COLO668 (cell line): ENCODE measurements at regions not wholly inside any gene's neighbourhood (a gene's known extent, or its start where the extent isn't known, plus 50 kb on each side); places are given as distances from the start of the nearest gene placed in this dataset.
"Not testable (repeated sequence)": the region's sequence is repeated elsewhere in the genome, so short reads cannot be mapped to it uniquely, and the experiment has no call there.

Experiments used
- DNase-seq: peaks from one replicate; lab custom pipeline; 2025; ENCODE audit not compliant: unreplicated experiment; lab: John Stamatoyannopoulos, UW

DNA sequence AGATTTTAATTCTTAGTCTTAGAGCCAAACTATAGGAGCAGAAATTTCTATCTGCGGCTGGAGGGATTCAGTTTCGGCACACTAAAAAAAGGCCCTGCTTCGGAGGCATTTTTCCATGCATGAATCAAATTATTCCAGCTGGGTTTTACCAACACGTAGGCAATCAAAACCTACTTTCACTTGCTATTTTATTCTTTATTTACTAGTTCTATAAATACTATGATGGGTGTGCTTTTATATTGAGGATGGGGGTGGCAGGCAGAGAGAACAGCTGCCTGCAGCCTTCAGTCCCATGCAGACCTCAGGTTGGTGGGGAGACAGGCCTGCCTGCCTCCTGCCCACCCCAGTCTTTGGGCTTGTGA lies 609.8 kb downstream of the BCOR start:
- DNase-seq: no peak

DNA sequence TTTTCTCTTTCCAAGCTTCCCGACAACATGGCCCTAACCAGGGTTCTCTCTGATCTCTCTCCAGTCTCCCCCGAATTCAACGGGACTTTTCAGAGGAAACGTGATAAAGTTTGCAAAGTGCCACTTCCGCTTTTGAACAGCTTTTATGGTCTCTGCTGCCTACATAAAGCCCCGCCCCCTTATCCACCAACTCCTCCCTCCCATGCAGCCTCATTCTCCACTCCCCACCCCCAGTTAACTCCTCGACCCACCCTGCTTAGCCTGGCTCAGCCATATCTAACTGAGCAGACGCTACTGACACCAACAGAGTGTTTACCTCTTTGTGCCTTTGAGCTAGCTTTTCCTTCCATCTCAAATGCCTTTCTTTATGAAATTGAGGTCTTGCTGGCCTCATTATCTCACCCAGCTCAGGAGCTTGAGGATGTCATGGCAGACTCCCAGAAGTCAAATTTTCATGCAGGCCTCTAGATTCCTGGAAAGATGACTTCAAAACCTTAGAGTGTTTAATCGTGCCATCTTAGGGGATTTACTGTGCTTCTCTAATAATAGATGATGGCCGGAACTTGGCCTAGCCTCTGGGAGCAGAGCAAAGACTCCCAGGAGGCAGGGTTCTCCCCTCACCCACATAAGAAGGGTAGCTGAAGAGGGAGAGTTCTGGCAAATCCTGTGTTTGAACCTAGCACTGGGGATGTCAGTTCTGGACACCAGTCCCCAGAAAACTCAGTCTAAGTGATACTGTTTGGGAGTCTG lies 606.0 kb downstream of the BCOR start:
- DNase-seq: no peak

DNA sequence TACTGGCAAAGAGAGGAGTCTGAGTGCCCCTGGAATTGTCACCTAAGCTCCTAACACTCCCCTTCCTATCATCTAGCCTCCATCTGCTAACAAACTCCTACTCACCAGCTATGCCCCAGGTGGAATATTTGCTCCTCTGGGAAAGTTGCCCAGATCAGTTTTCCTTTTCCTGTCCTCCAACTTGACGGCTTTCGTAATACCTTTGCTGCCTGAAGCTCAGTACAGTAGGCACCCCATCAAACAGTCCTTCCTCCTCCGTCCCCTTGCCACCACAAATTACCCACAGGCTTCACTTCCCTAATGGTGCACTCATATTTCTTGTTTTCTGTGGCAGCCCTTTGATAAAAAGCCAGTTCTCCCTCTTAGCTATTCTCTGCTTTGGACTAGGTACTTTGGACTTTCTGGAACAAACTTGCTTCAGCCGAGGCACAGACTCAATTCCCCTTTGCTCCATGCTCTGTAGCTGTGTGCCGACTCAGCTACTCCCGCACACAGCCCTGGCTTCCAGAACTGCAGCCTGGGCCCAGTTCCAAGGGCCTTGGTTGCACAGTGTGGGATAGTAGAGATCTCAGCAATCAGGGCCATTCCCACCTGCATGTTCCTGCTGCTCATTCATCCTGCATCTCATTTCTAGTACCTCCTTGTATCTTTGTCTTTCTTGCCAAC lies 605.1 kb downstream of the BCOR start:
- no peak for DNase-seq

DNA sequence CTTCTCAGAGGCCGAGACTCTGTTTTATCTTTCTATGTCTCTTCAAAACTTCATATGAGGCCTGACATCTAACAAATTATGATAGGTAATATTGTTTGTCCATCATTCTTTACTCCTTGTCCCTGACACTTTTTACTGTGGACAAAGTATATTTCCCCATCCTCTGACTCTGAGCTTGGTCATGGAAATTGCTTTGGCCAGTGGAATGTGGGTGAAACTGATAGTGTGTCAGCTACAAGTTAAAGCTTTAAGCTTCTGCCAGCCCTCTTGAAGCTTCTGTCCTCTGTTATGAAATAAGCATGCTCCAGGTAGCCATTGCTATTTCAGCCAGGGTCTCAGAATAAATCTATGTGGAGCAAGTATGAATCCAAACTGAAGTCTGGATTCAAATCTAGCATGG lies 604.6 kb downstream of the BCOR start:
- no peak for DNase-seq

DNA sequence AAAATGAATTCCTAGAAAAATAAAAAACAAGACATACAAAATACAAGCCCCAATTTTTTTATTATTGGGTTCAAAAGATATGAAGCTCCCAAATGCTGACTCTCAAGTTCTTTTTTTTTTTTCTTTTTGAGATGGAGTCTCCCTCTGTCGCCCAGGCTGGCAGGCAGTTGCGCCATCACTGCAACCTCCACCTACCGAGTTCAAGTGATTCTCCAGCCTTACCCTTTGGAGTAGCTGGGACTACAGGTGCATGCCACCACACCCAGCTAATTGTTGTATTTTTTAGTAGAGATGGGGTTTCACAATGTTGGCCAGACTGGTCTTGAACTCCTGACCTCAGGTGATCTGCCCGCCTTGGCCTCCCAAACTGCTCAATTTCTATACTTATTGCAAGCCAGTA lies 600.6 kb downstream of the BCOR start:
- not testable (repeated sequence) for DNase-seq

DNA sequence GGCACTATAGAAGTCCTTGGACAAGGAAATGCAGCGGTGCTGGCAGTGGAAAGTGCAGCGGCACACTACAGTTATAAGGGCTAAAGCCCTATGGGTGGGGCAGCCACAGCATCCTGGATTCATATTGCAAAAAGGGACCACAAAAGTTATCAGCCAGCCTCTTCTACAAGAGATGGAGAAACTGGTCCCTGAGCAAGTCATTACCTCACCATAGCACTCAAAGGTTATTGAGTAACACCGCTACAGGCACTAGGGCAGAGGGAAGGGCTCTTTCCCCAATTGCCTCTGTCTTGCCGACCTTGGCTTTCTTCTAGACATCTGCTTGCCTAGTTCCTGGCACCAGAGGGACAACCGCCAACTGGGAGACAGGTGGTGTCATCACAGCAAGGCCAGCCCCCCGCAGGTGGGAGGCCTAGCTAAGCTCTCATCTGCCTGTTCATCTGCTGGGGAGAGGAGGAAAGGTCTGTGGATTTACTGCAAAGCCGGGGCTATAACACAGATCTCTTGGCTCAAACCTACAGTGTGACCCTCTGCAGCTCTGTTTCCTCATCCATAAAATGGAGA lies 600.0 kb downstream of the BCOR start:
- DNase-seq: no peak

DNA sequence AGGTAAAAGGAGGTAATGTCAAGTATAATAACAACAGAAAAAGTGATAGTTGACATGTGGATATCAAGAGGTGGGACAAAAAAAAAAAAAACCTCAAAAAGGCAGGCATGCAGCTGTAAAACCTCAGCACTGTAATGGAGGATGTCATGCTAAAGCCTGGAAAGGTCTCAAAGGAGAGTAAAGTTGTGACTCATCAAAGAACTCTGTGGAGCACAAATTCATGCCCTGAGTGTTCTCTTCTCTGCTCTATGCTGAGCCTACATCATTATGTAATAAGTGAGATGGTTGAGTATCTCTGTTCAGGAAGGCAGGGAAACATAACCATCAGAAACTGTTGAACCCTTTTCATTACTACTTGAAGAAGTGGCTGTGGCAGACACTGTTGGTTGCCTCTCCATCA lies 597.8 kb downstream of the BCOR start:
- no peak for DNase-seq

DNA sequence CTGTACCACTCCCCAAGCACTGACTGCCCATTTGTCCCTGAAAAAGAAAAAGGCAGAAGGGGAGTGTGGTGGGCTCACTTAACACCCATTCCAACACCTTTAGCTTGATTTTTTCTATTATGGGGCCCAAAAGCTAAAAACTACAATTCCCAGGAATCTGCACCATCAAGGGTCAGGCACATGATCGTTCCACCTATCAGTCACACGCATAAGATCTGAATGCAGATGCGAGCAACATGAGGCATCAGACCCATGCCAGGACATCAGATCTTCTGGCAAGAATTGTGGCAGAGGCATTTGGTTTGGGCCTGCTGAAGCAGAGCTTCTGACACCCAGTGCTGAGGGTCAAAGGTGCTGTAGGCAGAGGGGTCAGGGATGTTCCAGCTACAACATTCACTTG lies 595.9 kb downstream of the BCOR start:
- DNase-seq: no peak

DNA sequence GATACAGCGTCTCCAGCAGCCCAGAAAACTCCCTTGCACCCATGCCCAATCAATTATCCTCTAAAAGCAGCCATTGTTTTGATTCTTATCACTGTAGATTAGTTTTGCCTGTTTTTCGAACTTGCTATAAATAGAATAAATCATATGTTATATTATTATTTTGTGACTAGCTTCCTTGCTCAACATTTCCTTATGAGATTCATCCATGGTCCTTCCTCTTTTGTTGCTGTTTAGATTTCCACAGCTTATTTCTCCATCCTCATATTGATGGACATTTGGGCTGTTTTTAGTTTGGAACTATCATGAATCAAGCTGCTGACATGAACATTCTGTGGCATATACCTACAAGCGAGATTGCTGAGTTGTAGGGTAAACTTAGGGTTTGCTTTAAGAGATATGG lies 595.3 kb downstream of the BCOR start:
- DNase-seq: no peak

DNA sequence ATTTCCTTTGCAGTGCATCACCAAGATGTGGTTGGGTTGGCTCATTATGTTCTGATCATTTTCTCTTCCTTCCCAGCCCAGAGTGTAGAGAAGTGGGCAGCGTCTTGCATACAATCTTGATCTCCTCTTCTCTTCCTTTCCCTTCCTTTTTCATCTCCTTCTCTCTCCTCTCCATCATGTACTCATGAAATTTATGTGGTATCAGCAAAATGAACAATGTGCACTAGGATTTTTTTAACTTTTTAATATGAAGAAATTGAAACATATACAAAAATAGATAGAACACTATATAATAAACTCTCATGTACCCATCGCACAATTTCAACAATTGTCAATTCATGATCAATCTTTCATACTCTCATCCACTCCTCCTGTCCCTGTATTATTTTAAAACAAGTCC lies 593.5 kb downstream of the BCOR start:
- no peak for DNase-seq

DNA sequence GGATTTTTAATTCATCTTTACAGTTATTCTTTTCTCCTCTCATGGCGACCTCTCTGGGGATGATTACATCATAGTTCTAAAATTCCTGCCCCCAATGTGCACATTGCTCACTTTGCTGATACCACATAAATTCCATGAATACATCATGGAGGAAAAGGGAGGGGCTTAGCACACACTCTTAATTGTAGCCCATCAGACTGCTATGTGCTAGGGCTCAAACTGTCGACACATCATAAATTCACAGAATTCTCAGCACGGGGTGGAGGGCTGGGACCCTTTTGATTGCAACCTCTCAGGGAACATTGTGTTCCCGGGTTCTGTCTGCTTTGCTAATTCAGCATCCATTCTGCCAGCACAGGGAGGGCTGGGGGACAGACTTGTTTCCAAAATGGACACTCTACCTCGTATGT lies 592.9 kb downstream of the BCOR start:
- DNase-seq: no peak

DNA sequence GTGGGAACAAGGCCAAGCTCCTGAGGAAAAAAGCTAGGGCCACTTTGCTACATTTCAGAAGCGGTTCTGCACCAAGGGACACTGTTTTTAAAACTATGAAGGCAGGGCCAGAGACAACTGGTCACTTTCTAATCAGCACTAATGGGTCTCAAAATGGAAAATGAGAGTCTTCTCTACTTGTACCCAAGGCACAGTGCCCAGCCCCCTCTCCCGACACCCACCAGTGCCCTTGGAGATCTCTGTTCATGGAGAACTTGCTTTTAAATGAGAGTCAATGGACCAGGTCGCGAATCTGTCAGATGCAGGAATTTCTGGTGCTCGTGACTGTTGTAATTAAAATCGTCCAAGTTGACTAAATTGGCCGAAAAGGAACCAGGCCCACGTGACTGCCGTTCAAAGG lies 591.6 kb downstream of the BCOR start:
- DNase-seq: no peak

DNA sequence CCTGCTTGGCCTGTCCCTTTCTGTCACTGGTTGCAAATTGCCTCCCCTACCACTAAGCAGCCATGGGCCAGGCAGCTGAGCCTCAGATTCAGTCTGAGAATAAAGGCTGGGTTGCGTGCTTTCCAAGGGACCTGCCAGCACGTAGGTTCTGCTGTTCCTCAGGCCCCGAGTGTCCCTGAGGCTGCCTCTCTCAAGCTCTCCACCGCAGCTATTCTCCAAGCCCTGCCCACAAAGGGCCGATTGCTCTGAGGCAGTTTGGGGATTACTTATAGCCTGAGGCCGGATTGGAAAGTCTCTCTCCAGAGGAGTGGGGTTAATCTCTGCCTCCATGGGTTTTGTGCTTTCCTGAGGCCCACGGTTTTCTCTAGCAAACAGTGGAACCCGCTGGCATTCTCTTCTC lies 590.7 kb downstream of the BCOR start:
- no peak for DNase-seq

DNA sequence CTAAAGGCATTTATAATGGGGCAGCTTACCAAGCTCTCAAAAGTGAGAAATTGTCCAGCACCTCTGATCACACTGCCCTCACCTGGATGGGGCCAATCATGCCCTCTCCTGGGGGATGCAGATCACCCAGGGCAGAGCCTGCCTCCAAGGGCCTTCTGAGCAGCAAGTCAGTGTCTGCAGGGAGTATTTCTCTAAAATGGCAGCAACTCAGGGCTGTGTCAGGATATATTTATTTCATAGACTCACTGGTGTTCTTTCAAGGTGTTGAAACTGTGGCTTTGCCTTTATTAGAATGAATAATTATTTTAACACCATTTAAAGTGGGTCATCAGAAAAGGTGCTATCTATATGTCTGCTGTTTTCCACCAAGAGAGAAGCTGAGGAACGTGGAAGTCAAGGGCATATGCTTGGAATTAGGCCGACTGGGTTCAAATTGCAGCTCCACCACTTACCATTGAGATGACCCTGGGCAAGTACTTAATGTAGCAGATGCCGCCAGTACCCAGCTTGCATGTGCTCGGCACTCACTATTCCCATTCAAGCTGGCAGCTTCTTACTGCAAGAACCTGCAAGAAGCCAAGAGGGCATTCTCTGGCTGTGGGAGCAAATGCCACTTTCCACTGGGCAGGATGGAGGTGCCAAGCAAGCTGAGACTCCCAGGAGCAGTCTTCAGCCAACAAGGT lies 590.0 kb downstream of the BCOR start:
- DNase-seq: no peak

DNA sequence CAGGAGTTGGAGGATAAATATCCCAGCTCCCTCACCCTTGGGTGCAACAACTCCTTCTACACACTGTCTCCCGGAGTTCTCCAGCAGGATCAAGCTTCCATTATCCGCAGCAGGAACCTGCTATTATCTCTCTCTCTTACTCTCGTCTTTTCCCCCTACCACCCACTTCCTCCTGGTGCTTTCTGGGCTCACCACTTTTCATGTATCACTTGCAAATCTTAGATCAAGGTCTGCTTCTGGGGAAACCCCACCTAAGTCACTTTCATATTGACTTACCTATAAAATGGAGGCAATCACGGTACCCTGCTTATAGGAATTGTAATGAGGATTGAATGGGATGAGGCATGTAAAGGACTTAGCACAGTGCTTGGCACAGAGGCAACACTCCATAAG lies 589.5 kb downstream of the BCOR start:
- DNase-seq: no peak

DNA sequence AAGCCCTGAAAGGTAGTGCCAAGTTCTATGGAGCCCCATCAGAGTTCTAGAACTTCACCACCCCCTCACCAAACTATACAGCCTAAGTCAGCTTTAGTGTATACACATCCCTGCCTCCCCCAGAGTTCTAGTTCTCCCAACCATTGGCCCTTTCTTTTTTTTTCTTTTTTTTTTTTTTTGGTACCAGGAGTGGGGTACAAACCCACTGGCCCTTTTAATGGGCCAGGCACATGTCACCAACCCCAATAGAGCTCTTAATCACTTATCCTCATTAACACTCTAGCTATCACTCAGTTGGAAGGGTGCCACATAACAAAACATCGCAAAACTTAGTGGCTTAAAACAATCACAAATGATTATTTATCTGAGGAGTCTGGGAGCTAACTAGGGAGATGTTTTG lies 588.6 kb downstream of the BCOR start:
- no peak for DNase-seq

DNA sequence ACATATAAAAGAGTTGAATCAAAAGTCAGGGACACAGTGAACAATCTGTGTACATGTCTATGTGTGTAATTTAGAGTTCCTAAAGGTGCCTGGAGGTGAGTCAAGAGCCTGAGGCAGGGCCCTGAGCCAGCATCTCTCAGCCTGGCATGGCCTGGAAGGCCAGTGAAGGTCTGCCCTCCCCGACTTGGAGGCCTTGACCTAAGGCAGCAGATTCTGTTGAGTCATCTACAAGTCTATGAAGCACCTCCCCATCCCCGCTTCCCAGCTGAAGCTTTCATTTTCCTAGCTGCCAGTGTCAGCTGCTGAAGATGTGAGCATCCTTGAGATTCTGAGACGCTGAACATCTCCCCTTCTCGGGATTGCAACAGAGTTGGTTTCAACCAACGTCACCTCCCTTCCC lies 583.9 kb downstream of the BCOR start:
- no peak for DNase-seq

DNA sequence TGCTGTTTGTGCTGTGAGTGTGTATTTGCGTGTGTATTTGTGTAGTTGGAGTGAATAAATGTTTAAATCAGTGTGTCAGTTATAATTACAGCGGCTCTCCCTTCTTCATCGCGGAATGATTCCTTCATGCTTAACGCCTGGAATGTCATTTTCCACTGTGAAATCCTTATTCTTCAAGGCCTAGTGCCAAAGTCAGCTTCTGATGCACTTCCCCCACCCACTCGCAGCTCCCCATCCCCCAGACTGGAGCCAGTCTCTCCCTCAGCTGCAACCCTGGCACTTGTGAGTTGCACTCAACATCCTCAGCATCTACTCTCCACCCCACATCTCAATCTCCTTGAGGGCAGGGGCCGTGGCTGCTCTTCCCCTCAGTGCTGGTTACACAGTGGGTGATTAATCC lies 583.0 kb downstream of the BCOR start:
- no peak for DNase-seq

DNA sequence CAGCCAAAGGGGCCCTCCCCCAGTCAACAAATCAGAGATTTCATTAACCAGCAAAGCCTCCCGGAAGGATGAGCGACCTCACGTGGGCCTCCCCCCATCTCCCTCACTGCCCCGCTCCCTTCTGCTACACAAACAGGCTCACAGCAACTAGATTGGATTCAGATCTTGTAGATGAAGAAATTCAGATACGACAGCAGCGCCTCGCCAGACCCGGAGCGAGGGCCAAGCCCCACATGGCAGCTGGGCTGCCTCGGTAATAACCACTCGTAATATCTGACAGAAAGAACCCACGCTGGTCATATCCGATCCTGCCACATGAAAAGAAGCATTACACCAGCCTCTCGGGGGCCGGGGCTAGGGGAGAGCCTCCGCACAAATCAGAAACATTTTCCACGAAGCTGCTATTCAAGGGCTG lies 581.3 kb downstream of the BCOR start:
- DNase-seq: no peak

DNA sequence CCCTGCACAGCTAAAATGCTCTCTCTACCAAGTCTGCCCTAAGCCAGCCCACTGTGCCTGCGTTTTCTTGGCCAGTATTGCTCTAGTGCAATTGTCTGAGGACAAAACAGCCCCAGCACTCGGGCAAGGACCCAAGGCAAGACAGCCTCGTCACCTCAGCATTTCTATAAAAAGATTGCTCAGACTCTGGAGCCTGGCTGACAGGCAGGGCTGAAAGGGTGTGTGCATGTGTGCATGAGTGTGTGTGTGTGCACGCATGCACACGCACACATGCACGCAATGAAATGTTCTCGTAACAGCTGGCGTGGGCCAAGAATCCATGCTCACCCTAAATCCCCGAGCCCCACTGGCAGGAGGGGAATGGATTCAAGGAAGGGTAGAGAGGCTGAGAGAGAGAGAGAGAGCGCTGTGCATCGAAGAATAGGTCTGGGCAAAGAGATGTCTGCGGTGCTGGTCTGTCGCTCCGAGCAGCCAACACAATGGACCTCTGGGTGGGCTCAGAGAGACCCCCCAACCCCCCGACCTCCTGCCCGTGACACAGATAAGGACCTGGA lies 579.2 kb downstream of the BCOR start:
- no peak for DNase-seq

DNA sequence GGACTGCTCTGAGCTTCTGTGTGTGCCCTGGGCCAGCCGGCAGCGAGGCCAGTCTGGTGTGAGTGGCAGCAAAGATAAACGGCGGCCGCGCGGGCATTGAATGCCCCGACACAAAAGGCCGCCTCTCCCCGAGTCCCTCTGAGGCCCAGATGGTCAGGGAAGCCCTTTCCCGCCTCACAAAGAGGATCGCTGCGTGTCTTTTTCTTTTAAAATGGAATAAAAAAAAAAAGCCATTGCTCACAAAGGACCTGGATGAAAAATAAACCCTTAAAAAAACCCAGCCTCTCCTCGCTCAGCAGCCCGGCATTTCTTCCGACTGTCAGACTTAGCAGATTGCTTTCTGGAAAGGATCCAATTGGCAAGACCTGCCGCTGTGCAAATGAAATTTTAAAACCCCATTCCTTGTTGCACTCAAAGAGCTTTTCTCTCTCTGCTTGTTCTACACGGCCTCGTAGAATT lies 578.7 kb downstream of the BCOR start:
- no peak for DNase-seq
